GM23338 (cell line): ENCODE measurements at regions not wholly inside any gene's neighbourhood (a gene's known extent, or its start where the extent isn't known, plus 50 kb on each side); places are given as distances from the start of the nearest gene placed in this dataset.
"Not testable (repeated sequence)": the region's sequence is repeated elsewhere in the genome, so short reads cannot be mapped to it uniquely, and the experiment has no call there.

Source experiments
- CREB1 ChIP-seq: fragments of 250-450 bp; sonication (Bioruptor Pico); IDR thresholded peaks from 2 replicates; pipeline ENCODE4 v1.5.0; 2020; ENCODE audit warnings: low read depth, mild to moderate bottlenecking, moderate library complexity
- CTCF ChIP-seq, 2 experiments: fragments of 200-600 bp in 1 of 2; sonication (generic) in 1 of 2; conservative IDR thresholded peaks; 2 replicates each; pipeline versions ENCODE4 v1.5.1 to v1.6.1; 2016 to 2017; ENCODE audit warnings: antibody characterized with exemption in 2 of 2, low read depth in 2 of 2, mild to moderate bottlenecking in 2 of 2, moderate library complexity in 1 of 2
- ETS1 ChIP-seq: IDR thresholded peaks from 2 replicates; pipeline ENCODE4 v1.6.1; 2016; ENCODE audit warnings: antibody characterized with exemption
- EZH2 ChIP-seq: fragments of 200-600 bp; sonication (generic); IDR thresholded peaks from one replicate; pipeline ENCODE4 v1.8.0; 2017; ENCODE audit warnings: antibody characterized with exemption, mild to moderate bottlenecking, low read depth; ENCODE audit not compliant: unreplicated experiment
- EZH2phosphoT487 ChIP-seq: fragments of 200-600 bp; sonication (generic); IDR thresholded peaks from one replicate; pipeline ENCODE4 v1.8.1; 2018; ENCODE audit warnings: antibody characterized with exemption; ENCODE audit not compliant: unreplicated experiment
- JUNB ChIP-seq: IDR thresholded peaks from one replicate; pipeline ENCODE4 v1.6.1; 2016; ENCODE audit warnings: antibody characterized with exemption; ENCODE audit not compliant: unreplicated experiment
- NANOG ChIP-seq: IDR thresholded peaks from 2 replicates; pipeline ENCODE4 v1.6.1; 2016; ENCODE audit warnings: antibody characterized with exemption, borderline replicate concordance
- POLR2AphosphoS5 ChIP-seq: IDR thresholded peaks from 2 replicates; pipeline ENCODE4 v1.6.1; 2016; ENCODE audit warnings: antibody characterized with exemption, low read depth
- STAT1 ChIP-seq: IDR thresholded peaks from one replicate; pipeline ENCODE4 v1.6.1; 2016; ENCODE audit warnings: antibody characterized with exemption; ENCODE audit not compliant: unreplicated experiment
- ZNF114 ChIP-seq: fragments of 250-450 bp; sonication (Bioruptor Pico); IDR thresholded peaks from 2 replicates; pipeline ENCODE4 v1.5.0; 2020; ENCODE audit warnings: mild to moderate bottlenecking, moderate library complexity
- TF ChIP-seq, protein P1 (sequence below): IDR thresholded peaks from one replicate; pipeline ENCODE4 v1.6.1; 2018; ENCODE audit warnings: antibody characterized with exemption; ENCODE audit not compliant: unreplicated experiment
- TF ChIP-seq, protein P2 (sequence below): fragments of 250-450 bp; sonication (Bioruptor Pico); IDR thresholded peaks from 2 replicates; pipeline ENCODE4 v1.5.0; 2020; ENCODE audit warnings: mild to moderate bottlenecking, moderate library complexity

DNA sequence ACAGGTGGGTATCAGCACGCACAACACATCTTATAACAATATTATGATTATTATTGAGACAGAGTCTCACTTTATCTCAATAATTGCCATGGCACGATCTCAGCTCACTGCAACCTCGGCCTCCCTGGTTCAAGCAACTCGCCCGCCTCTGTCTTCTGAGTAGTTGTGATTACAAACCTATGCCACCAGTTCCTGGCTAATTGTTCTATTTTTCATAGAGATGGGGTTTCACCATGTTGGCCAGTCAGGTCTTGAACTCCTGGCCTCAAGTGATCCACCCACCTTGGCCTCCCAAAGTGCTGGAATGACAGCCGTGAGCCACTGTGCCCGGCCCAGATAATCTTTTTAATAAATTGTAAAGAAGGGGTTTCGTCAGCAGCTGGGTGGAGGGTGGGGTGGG lies 4257.0 kb upstream of the OR11H1 start:
- TF ChIP-seq CTCF (conservative IDR thresholded peaks at IDR 0.05; ENCODE audit: low read depth in 2 of 2); POLR2AphosphoS5; EZH2; EZH2phosphoT487; CREB1 (CRISPR knock-in tag); ZNF114 (CRISPR knock-in tag); STAT1; ETS1; JUNB; NANOG: not testable (repeated sequence)
- TF ChIP-seq, protein P1, sequence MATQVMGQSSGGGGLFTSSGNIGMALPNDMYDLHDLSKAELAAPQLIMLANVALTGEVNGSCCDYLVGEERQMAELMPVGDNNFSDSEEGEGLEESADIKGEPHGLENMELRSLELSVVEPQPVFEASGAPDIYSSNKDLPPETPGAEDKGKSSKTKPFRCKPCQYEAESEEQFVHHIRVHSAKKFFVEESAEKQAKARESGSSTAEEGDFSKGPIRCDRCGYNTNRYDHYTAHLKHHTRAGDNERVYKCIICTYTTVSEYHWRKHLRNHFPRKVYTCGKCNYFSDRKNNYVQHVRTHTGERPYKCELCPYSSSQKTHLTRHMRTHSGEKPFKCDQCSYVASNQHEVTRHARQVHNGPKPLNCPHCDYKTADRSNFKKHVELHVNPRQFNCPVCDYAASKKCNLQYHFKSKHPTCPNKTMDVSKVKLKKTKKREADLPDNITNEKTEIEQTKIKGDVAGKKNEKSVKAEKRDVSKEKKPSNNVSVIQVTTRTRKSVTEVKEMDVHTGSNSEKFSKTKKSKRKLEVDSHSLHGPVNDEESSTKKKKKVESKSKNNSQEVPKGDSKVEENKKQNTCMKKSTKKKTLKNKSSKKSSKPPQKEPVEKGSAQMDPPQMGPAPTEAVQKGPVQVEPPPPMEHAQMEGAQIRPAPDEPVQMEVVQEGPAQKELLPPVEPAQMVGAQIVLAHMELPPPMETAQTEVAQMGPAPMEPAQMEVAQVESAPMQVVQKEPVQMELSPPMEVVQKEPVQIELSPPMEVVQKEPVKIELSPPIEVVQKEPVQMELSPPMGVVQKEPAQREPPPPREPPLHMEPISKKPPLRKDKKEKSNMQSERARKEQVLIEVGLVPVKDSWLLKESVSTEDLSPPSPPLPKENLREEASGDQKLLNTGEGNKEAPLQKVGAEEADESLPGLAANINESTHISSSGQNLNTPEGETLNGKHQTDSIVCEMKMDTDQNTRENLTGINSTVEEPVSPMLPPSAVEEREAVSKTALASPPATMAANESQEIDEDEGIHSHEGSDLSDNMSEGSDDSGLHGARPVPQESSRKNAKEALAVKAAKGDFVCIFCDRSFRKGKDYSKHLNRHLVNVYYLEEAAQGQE, result not testable (repeated sequence)
- TF ChIP-seq, protein P2, sequence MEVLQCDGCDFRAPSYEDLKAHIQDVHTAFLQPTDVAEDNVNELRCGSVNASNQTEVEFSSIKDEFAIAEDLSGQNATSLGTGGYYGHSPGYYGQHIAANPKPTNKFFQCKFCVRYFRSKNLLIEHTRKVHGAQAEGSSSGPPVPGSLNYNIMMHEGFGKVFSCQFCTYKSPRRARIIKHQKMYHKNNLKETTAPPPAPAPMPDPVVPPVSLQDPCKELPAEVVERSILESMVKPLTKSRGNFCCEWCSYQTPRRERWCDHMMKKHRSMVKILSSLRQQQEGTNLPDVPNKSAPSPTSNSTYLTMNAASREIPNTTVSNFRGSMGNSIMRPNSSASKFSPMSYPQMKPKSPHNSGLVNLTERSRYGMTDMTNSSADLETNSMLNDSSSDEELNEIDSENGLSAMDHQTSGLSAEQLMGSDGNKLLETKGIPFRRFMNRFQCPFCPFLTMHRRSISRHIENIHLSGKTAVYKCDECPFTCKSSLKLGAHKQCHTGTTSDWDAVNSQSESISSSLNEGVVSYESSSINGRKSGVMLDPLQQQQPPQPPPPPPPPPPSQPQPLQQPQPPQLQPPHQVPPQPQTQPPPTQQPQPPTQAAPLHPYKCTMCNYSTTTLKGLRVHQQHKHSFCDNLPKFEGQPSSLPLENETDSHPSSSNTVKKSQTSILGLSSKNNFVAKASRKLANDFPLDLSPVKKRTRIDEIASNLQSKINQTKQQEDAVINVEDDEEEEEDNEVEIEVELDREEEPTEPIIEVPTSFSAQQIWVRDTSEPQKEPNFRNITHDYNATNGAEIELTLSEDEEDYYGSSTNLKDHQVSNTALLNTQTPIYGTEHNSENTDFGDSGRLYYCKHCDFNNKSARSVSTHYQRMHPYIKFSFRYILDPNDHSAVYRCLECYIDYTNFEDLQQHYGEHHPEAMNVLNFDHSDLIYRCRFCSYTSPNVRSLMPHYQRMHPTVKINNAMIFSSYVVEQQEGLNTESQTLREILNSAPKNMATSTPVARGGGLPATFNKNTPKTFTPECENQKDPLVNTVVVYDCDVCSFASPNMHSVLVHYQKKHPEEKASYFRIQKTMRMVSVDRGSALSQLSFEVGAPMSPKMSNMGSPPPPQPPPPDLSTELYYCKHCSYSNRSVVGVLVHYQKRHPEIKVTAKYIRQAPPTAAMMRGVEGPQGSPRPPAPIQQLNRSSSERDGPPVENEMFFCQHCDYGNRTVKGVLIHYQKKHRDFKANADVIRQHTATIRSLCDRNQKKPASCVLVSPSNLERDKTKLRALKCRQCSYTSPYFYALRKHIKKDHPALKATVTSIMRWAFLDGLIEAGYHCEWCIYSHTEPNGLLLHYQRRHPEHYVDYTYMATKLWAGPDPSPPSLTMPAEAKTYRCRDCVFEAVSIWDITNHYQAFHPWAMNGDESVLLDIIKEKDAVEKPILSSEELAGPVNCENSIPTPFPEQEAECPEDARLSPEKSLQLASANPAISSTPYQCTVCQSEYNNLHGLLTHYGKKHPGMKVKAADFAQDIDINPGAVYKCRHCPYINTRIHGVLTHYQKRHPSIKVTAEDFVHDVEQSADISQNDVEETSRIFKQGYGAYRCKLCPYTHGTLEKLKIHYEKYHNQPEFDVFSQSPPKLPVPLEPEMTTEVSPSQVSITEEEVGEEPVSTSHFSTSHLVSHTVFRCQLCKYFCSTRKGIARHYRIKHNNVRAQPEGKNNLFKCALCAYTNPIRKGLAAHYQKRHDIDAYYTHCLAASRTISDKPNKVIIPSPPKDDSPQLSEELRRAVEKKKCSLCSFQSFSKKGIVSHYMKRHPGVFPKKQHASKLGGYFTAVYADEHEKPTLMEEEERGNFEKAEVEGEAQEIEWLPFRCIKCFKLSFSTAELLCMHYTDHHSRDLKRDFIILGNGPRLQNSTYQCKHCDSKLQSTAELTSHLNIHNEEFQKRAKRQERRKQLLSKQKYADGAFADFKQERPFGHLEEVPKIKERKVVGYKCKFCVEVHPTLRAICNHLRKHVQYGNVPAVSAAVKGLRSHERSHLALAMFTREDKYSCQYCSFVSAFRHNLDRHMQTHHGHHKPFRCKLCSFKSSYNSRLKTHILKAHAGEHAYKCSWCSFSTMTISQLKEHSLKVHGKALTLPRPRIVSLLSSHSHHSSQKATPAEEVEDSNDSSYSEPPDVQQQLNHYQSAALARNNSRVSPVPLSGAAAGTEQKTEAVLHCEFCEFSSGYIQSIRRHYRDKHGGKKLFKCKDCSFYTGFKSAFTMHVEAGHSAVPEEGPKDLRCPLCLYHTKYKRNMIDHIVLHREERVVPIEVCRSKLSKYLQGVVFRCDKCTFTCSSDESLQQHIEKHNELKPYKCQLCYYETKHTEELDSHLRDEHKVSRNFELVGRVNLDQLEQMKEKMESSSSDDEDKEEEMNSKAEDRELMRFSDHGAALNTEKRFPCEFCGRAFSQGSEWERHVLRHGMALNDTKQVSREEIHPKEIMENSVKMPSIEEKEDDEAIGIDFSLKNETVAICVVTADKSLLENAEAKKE (CRISPR knock-in tag), result not testable (repeated sequence)
